Endothelial cell of umbilical vein (primary cell): ENCODE measurements at regions not wholly inside any gene's neighbourhood (a gene's known extent, or its start where the extent isn't known, plus 50 kb on each side); places are given as distances from the start of the nearest gene placed in this dataset.

Source experiments
- BruUV-seq: library from RNA; stranded (reverse); fragments of 400-500 nt; replicated peaks from 2 replicates; lab custom pipeline; 2021; lab: Mats Ljungman, UMichigan
- CTCF ChIA-PET: fragments of 300-600, 350-600 bp; sonication (Branson Sonifier 250); formaldehyde crosslinking; loops from one replicate; lab custom pipeline; 2021; ENCODE audit warnings: antibody characterized with exemption, inconsistent platforms; lab: Charles Lee
- POLR2A ChIA-PET: fragments of 300-600, 350-600 bp; sonication (Branson Sonifier 250); formaldehyde crosslinking; loops from one replicate; lab custom pipeline; 2021; ENCODE audit warnings: antibody characterized with exemption, inconsistent platforms; lab: Charles Lee
- DNase-seq: peaks from one replicate; pipeline ENCODE4 v3.0.0-alpha.2; 2011; ENCODE audit warnings: low read depth, low spot score
- FAIRE-seq: peaks from 2 replicates; lab custom pipeline; 2011; peaks lifted over from hg19 to GRCh38; lab: Jason Lieb, UNC
- H2AFZ ChIP-seq: 2 replicates; pipeline ENCODE4 v1.6.0; 2012; ENCODE audit warnings: low read depth, low read length, control low read depth, inconsistent platforms
- H3K27ac ChIP-seq: 2 replicates; pipeline ENCODE4 v1.5.1; 2011; ENCODE audit warnings: low read depth, mild to moderate bottlenecking, control low read depth, low read length, moderate library complexity; ENCODE audit not compliant: insufficient read depth
- H3K27me3 ChIP-seq, 2 experiments: 2 replicates each; pipeline versions ENCODE4 v1.6.0 to v1.6.1; 2011; ENCODE audit warnings: low read length in 2 of 2, mixed read lengths in 1 of 2; ENCODE audit not compliant: control insufficient read depth in 2 of 2, insufficient read depth in 2 of 2
- H3K36me3 ChIP-seq, 2 experiments: 2 replicates in 1 of 2; 3 replicates in 1 of 2; pipeline ENCODE4 v1.5.1; 2011; ENCODE audit warnings: low read length in 2 of 2, mild to moderate bottlenecking in 1 of 2, moderate library complexity in 1 of 2; ENCODE audit not compliant: control insufficient read depth in 2 of 2, insufficient read depth in 2 of 2; ENCODE audit errors: extremely low read depth in 1 of 2
- H3K4me1 ChIP-seq: 3 replicates; pipeline ENCODE4 v1.5.1; 2011; ENCODE audit warnings: mild to moderate bottlenecking, low read length; ENCODE audit not compliant: control insufficient read depth, insufficient read depth; ENCODE audit errors: extremely low read depth
- H3K4me2 ChIP-seq: 2 replicates; pipeline ENCODE4 v1.6.1; 2011; ENCODE audit warnings: low read length, control low read depth, mixed read lengths; ENCODE audit not compliant: insufficient read depth
- H3K4me3 ChIP-seq, 3 experiments: fragments of 200-600 bp in 1 of 3; sonication (generic), shearing (Covaris generic) in 1 of 3; replicated peaks in 1 of 3; 2 replicates each; pipeline ENCODE4 v1.5.1; 2011 to 2016; ENCODE audit warnings: control low read depth in 3 of 3, low read length in 3 of 3, mild to moderate bottlenecking in 2 of 3, inconsistent platforms in 1 of 3, low read depth in 1 of 3, moderate library complexity in 1 of 3; ENCODE audit not compliant: insufficient read depth in 1 of 3
- H3K79me2 ChIP-seq: 2 replicates; pipeline ENCODE4 v1.6.0; 2012; ENCODE audit warnings: low read length, inconsistent platforms; ENCODE audit not compliant: control insufficient read depth, insufficient read depth
- H3K9ac ChIP-seq: replicated peaks from 2 replicates; pipeline ENCODE3; 2011; ENCODE audit warnings: low read length, control low read depth; ENCODE audit not compliant: insufficient read depth; ENCODE audit errors: extremely low read depth
- H3K9me1 ChIP-seq: replicated peaks from 3 replicates; pipeline ENCODE4 v1.6.0; 2011; ENCODE audit warnings: mild to moderate bottlenecking, low read length; ENCODE audit not compliant: control insufficient read depth, insufficient read depth; ENCODE audit errors: extremely low read depth
- H3K9me3 ChIP-seq: replicated peaks from 2 replicates; pipeline ENCODE4 v1.5.1; 2012; ENCODE audit warnings: low read length, inconsistent platforms; ENCODE audit not compliant: control insufficient read depth, insufficient read depth
- H4K20me1 ChIP-seq: replicated peaks from 2 replicates; pipeline ENCODE3; 2011; ENCODE audit warnings: mild to moderate bottlenecking, low read length; ENCODE audit not compliant: control insufficient read depth, insufficient read depth; ENCODE audit errors: extremely low read depth
- EZH2 ChIP-seq: IDR thresholded peaks from 2 replicates; pipeline ENCODE4 v1.6.1; 2012; ENCODE audit warnings: borderline replicate concordance, low read depth, mild to moderate bottlenecking, moderate library complexity, low read length, inconsistent platforms; ENCODE audit not compliant: severe bottlenecking
- FOS ChIP-seq: IDR thresholded peaks from 2 replicates; pipeline ENCODE4 v1.6.1; 2011; ENCODE audit warnings: mild to moderate bottlenecking, low read length, moderate library complexity, borderline replicate concordance; ENCODE audit not compliant: insufficient read depth
- GATA2 ChIP-seq: IDR thresholded peaks from 2 replicates; pipeline ENCODE4 v1.7.0; 2011; ENCODE audit warnings: low read depth, mild to moderate bottlenecking, moderate library complexity, mixed read lengths, low read length; ENCODE audit not compliant: insufficient read length, insufficient read depth
- MAX ChIP-seq: IDR thresholded peaks from 2 replicates; pipeline ENCODE4 v1.6.1; 2011; ENCODE audit not compliant: insufficient read depth, insufficient read length
- MYC ChIP-seq: IDR thresholded peaks from one replicate; pipeline ENCODE4 v1.6.1; 2011; ENCODE audit warnings: mild to moderate bottlenecking, low read depth, low read length
- POLR2A ChIP-seq: IDR thresholded peaks from 2 replicates; pipeline ENCODE4 v1.6.1; 2012; ENCODE audit warnings: low read depth, mild to moderate bottlenecking, control low read depth, low read length
- POLR2AphosphoS5 ChIP-seq: IDR thresholded peaks from 2 replicates; pipeline ENCODE4 v1.6.1; 2012; ENCODE audit warnings: low read depth, mild to moderate bottlenecking, control low read depth, low read length, moderate library complexity; ENCODE audit not compliant: insufficient read depth
- dilution Hi-C: fragments of 300-500 bp; cut with MboI; formaldehyde crosslinking; loops from one replicate; pipeline ENCODE4 v1.15.0; 2019; ENCODE audit warnings: low sequenced_read_pairs; ENCODE audit not compliant: extremely low pct_ligation_motif_present
- intact Hi-C: fragments of 100-400 bp; cut with micrococcal nuclease; formaldehyde crosslinking; loops from one replicate; pipeline ENCODE4 v1.10.0; 2022

GRCh38 chr12:108459149-108459548 lies 55.9 kb upstream of the FICD start:
- DNase-seq, result no peak
- H3K27ac ChIP-seq, result no peak overlapping the region
- no peak overlapping the region for H3K4me2 ChIP-seq

GRCh38 chr12:108457734-108458361 lies 57.2 kb upstream of the FICD start:
- dilution Hi-C loops, result no loop called here

More at GRCh38 chr12:108459149-108459548, 55.9 kb upstream of the FICD start:
- no peaks in the 10 kb centered on the region for H3K9me1 ChIP-seq
- no peak overlapping the region for H3K4me3 ChIP-seq
- H2AFZ ChIP-seq, result no peak overlapping the region
- no peaks in the 10 kb centered on the region for H3K79me2 ChIP-seq
- no peaks in the 10 kb centered on the region for H4K20me1 ChIP-seq
- H3K36me3 ChIP-seq, result no peaks in the 10 kb centered on the region
- intact Hi-C loops (loop anchor here (5.0 kb wide), 1 partner anchor 157 kb away; no protein-coding TSS in a partner anchor), dilution Hi-C loops (no loop called here)
- H3K4me1 ChIP-seq, result no peaks in the 10 kb centered on the region
- TF ChIP-seq MYC (no peak), EZH2 (no peak)
- no TSS peak for BruUV-seq
- H3K9ac ChIP-seq, result no peak overlapping the region
- POLR2A ChIA-PET, result no interaction called here
- H3K9me3 ChIP-seq, result no peaks in the 10 kb centered on the region
- CTCF ChIA-PET, result interaction anchor here (1.0 to 3.4 kb wide), 2 partner anchors 228 to 396 kb away, joined by 3 to 29 read pairs; no protein-coding TSS in a partner anchor
- H3K27me3 ChIP-seq, result no peaks in the 10 kb centered on the region
- FAIRE-seq, result no peak

More at GRCh38 chr12:108457734-108458361, 57.2 kb upstream of the FICD start:
- Histone ChIP-seq H3K36me3 (no peaks in the 10 kb centered on the region), H3K79me2 (no peaks in the 10 kb centered on the region), H3K27ac (no peak overlapping the region), H3K4me3 (no peak overlapping the region), H3K4me2 (no peak overlapping the region), H3K9me3 (no peaks in the 10 kb centered on the region), H2AFZ (no peak overlapping the region), H3K9ac (no peak overlapping the region), H3K9me1 (no peaks in the 10 kb centered on the region), H3K27me3 (no peaks in the 10 kb centered on the region), H4K20me1 (no peaks in the 10 kb centered on the region), H3K4me1 (no peaks in the 10 kb centered on the region)
- no TSS peak for BruUV-seq
- TF ChIP-seq FOS (no peak), POLR2AphosphoS5 (no peak), GATA2 (no peak), EZH2 (no peak), MYC (no peak), MAX (no peak), POLR2A (no peak)
- no peak for FAIRE-seq
- intact Hi-C loops, result loop anchor here (1.0 to 5.0 kb wide), 6 partner anchors 156 to 540 kb away; no protein-coding TSS in a partner anchor
- CTCF ChIA-PET, result interaction anchor here (0.6 to 3.4 kb wide), 20 partner anchors 9 to 540 kb away, joined by 3 to 29 read pairs (median 4); partner anchors contain the start of gene WSCD2
- POLR2A ChIA-PET, result no interaction called here
- no peak for DNase-seq
